ENCODE measurements at regions not wholly inside any gene's neighbourhood (a gene's known extent, or its start where the extent isn't known, plus 50 kb on each side); places are given as distances from the start of the nearest gene placed in this dataset.

DNA sequence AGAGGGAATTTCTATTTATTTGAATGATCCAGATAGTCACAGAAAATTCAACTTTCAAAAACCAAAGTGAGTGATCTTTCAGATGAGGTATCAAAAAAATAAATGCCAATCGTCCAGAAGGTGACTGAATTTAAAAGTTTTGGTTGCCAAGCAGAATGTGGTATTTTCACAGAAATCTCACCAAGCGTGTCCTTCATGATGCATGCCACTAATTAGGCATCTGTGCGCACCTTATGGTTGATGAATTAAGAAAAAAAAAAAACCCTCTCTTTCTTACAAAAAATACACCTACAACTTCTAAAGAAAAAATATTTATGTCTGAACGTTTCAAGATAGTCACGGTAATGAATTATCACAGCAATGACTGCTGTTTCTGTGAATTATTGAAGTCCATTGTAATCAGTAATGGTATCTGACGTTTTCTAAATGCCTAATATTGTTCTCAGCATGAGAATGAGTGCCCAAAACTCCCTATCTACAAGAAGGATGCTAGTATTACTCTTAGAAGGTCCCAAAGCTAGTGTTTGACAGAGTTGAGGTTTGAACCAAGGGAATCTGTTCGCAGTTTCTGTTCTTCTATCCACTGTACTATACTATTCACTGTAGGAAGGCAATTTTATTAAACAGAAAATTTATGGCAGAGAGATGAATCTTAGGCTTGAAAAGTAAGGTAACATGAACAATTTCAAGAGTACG, 219.6 kb upstream of the NETO1 start:
- FAIRE-seq, result no peak
- Histone ChIP-seq H4K20me1 (ENCODE audit: control insufficient read depth, insufficient read depth) (no peaks in the 10 kb centered on the region), H3K9ac (ENCODE audit: control insufficient read depth, insufficient read depth, low read length) (no peak overlapping the region), H3K4me1 (ENCODE audit: control insufficient read depth, insufficient read depth, low read length) (no peaks in the 10 kb centered on the region), H3K79me2 (ENCODE audit: control insufficient read depth, insufficient read depth, low read length) (no peaks in the 10 kb centered on the region), H3K4me3 (no peak overlapping the region), H3K27me3 (replicated peaks in 1 of 2; ENCODE audit: control insufficient read depth in 2 of 2, insufficient read depth in 2 of 2, low read length in 1 of 2) (no peaks in the 10 kb centered on the region), H2AFZ (ENCODE audit: control insufficient read depth, low read depth, low read length) (no peak overlapping the region), H3K27ac (ENCODE audit: control insufficient read depth, insufficient read depth) (no peak overlapping the region), H3K4me2 (ENCODE audit: control insufficient read depth, insufficient read depth) (no peak overlapping the region), H3K36me3 (ENCODE audit: control insufficient read depth in 2 of 2, insufficient read depth in 2 of 2, low read length in 1 of 2) (no peaks in the 10 kb centered on the region), H3K9me3 (replicated peaks; ENCODE audit: control insufficient read depth, insufficient read depth, low read length) (no peaks in the 10 kb centered on the region)
- POLR2A ChIA-PET, result no interaction called here
- SMC1A ChIA-PET (ENCODE audit: uncharacterized antibody, unreplicated experiment), result interaction anchor here (1.6 kb wide), 1 partner anchor 12 kb away, joined by 4 read pairs; no protein-coding TSS in a partner anchor
- WGBS (ENCODE audit: insufficient coverage, insufficient replicate concordance, low lambda C conversion rate, missing lambda C conversion rate), result 46% methylated on average over 8 of the region's 8 CpGs
- CTCF ChIA-PET, result no interaction called here
- no peak for DNase-seq (ENCODE audit: low read depth, low spot score)
- TF ChIP-seq, protein P1, sequence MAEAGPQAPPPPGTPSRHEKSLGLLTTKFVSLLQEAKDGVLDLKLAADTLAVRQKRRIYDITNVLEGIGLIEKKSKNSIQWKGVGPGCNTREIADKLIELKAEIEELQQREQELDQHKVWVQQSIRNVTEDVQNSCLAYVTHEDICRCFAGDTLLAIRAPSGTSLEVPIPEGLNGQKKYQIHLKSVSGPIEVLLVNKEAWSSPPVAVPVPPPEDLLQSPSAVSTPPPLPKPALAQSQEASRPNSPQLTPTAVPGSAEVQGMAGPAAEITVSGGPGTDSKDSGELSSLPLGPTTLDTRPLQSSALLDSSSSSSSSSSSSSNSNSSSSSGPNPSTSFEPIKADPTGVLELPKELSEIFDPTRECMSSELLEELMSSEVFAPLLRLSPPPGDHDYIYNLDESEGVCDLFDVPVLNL (IDR thresholded peaks at IDR 0.05; ENCODE audit: low read depth, low read length), result no peak
- TF ChIP-seq ZNF592 (IDR thresholded peaks at IDR 0.05) (no peak), POLR2A (IDR thresholded peaks at IDR 0.05; ENCODE audit: low read depth, low read length) (no peak), RAD51 (IDR thresholded peaks at IDR 0.05) (no peak), ATF3 (IDR thresholded peaks at IDR 0.05; ENCODE audit: borderline replicate concordance, extremely low read depth, low read depth, low read length) (no peak), HSF1 (IDR thresholded peaks at IDR 0.05; ENCODE audit: low read depth, low read length) (no peak), GABPA (IDR thresholded peaks at IDR 0.05; ENCODE audit: low read depth) (no peak), RUNX3 (IDR thresholded peaks at IDR 0.05; ENCODE audit: low read length) (no peak), JUND (IDR thresholded peaks at IDR 0.05; ENCODE audit: low read depth, low read length) (no peak)
- RAD21 ChIA-PET (ENCODE audit: unreplicated experiment), result no interaction called here
- in situ Hi-C loops (cut with MboI) (no loop called here), intact Hi-C loops (cut with micrococcal nuclease; ENCODE audit: unreplicated experiment) (no loop called here)
- peak; percentile 21; the same call in 2 of the 3 replicates for ATAC-seq
- BruUV-seq (replicated peaks), result no TSS peak
